LNCAP (cell line): ENCODE measurements at regions not wholly inside any gene's neighbourhood (a gene's known extent, or its start where the extent isn't known, plus 50 kb on each side); places are given as distances from the start of the nearest gene placed in this dataset.

ENCODE experiments used
- TF ChIP-seq, protein P1 (sequence below): fragments of 450-650 bp; IDR thresholded peaks from 2 replicates; pipeline ENCODE4 v1.5.1; 2017; ENCODE audit warnings: mild to moderate bottlenecking

GRCh38 chr13:38483623-38484022 lies 134.0 kb downstream of the UFM1 start:
- TF ChIP-seq, protein P1, sequence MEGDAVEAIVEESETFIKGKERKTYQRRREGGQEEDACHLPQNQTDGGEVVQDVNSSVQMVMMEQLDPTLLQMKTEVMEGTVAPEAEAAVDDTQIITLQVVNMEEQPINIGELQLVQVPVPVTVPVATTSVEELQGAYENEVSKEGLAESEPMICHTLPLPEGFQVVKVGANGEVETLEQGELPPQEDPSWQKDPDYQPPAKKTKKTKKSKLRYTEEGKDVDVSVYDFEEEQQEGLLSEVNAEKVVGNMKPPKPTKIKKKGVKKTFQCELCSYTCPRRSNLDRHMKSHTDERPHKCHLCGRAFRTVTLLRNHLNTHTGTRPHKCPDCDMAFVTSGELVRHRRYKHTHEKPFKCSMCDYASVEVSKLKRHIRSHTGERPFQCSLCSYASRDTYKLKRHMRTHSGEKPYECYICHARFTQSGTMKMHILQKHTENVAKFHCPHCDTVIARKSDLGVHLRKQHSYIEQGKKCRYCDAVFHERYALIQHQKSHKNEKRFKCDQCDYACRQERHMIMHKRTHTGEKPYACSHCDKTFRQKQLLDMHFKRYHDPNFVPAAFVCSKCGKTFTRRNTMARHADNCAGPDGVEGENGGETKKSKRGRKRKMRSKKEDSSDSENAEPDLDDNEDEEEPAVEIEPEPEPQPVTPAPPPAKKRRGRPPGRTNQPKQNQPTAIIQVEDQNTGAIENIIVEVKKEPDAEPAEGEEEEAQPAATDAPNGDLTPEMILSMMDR = no peak

DNA sequence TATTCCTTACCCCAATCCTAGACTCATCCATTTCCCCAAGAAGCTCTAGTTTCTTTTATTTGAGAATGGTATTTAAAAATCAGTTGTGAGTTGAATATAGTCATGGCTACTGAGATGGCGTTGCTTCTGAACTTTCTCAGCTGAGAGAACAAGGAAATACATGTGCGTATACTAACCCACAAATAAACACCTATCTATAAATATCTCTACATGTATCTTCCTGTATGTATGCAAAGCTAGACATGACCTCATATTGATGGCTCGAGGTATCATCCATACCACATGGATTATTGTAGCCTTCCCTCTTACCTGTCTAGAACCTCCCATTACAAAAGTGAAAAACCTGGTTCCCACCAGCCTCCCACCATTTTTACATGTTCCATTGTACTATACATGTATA lies 141.0 kb downstream of the UFM1 start:
- TF ChIP-seq, protein P1 = no peak

GRCh38 chr13:38494445-38494844 lies 144.8 kb downstream of the UFM1 start:
- TF ChIP-seq, protein P1 = no peak

DNA sequence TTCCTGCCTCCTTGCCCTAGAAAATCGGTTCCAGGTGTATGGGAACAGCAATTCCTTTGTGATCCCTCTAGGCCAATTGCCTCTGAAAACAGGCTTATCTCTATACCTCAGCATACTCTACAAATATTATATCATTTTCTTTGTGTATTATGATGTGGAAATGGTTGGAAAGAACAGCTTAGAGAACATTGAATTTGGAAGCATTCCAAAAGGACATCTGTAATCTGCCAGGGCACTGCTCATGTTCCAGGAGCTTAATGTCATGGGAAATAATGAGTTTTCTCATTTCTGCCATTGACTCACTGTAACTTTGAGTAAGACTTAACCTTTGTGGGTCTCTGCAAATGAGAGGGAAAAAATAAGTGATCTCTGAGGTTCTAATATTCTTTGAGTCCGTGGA lies 147.3 kb downstream of the UFM1 start:
- TF ChIP-seq, protein P1 = no peak

GRCh38 chr13:38498271-38498670 lies 148.6 kb downstream of the UFM1 start:
- TF ChIP-seq, protein P1 = no peak

- TF ChIP-seq, protein P1 = no peak
Observed at GRCh38 chr13:38514575-38514974, 164.9 kb downstream of the UFM1 start.

GRCh38 chr13:38518328-38518727 lies 168.5 kb upstream of the FREM2 start:
- TF ChIP-seq, protein P1 = no peak

DNA sequence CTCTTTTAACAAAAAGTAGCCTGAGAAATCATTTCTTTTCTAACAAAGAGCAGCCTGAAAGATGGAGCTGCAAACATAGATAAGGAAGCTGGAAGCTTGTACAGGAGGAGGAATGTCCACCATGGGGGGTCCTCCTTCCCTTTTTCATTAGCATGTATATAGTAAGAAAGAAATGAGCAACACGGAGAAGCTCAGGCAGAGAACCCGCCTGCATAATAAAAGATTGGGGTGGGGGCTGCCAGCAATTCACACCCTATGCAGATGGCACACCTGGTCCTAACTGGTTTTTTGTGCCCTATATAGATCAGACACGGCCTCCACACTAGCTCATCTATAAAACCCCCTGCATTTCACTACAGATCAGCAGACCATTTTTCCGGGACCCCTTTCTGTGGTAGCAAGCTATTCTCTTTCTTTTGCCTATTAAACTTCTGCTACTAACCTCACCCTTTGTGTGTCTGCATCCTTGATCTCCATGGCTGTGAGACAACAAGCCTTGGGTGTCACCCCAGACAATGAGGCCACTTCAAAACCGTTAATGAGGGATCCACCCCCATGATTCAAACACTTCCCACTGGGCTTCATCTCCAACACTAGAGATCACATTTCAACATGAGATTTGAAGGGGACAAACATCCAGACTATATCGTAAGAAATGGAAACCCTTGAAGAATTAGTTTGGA lies 167.5 kb upstream of the FREM2 start:
- TF ChIP-seq, protein P1 = no peak
